A549 (cell line): ENCODE measurements at regions not wholly inside any gene's neighbourhood (a gene's known extent, or its start where the extent isn't known, plus 50 kb on each side); places are given as distances from the start of the nearest gene placed in this dataset.
A peak's percentile ranks its signal among the peaks of the same experiment; 100 is the strongest.

Experiments used
- ATAC-seq, 2 experiments: fragments of 200-7000 bp in 1 of 2; fragments of >200 bp in 1 of 2; cut with Nextera tagmentation in 1 of 2; cut with Tn5 transposase in 1 of 2; 3 replicates each; pipeline versions ENCODE4 v1.8.0 to v1.9.1; 2018 to 2020; ENCODE audit warnings: mild to moderate bottlenecking in 1 of 2, moderate library complexity in 1 of 2
- CTCF ChIA-PET: fragments of 300-600 bp; sonication (Branson Sonifier 250); formaldehyde crosslinking; extraction: SDS; loops from one replicate; lab custom pipeline; 2021; ENCODE audit warnings: antibody characterized with exemption, inconsistent platforms; lab: Yijun Ruan, JAX
- POLR2A ChIA-PET: fragments of 350-600 bp; formaldehyde crosslinking; extraction: SDS; loops from one replicate; lab custom pipeline; 2021; ENCODE audit warnings: antibody characterized with exemption, inconsistent platforms; lab: Yijun Ruan, JAX
- DNase-seq, 2 experiments: peaks; one replicate each; pipeline versions ENCODE4 v3.0.0 to v3.0.0-alpha.2; 2011 to 2016; ENCODE audit warnings: low read depth in 1 of 2, low spot score in 1 of 2
- FAIRE-seq: peaks from 2 replicates; lab custom pipeline; 2011; peaks lifted over from hg19 to GRCh38; lab: Jason Lieb, UNC
- H3K27ac ChIP-seq, 2 experiments: fragments of >200 bp; sonication (Bioruptor Twin); formaldehyde crosslinking; 3 replicates each; pipeline ENCODE4 v1.5.1; 2016 to 2017
- H3K4me1 ChIP-seq: fragments of >200 bp; sonication (Bioruptor Twin); formaldehyde crosslinking; 3 replicates; pipeline ENCODE4 v1.6.1; 2016
- H3K4me2 ChIP-seq: fragments of >200 bp; sonication (Bioruptor Twin); formaldehyde crosslinking; 3 replicates; pipeline ENCODE4 v1.6.1; 2016
- H3K4me3 ChIP-seq: fragments of >200 bp; sonication (Bioruptor Twin); formaldehyde crosslinking; 3 replicates; pipeline ENCODE4 v1.5.1; 2016
- H3K9me3 ChIP-seq: fragments of >200 bp; sonication (Bioruptor Twin); formaldehyde crosslinking; 3 replicates; pipeline ENCODE4 v1.6.1; 2016
- CBX2 ChIP-seq: fragments of 200-600 bp; sonication (generic); IDR thresholded peaks from 2 replicates; pipeline ENCODE4 v1.6.1; 2016; ENCODE audit warnings: low read depth, mild to moderate bottlenecking, borderline replicate concordance
- CBX8 ChIP-seq: fragments of 200-600 bp; sonication (generic); IDR thresholded peaks from 2 replicates; pipeline ENCODE4 v1.6.1; 2016
- CEBPB ChIP-seq, 2 experiments: fragments of >200 bp in 1 of 2; sonication (Bioruptor Twin) in 1 of 2; formaldehyde crosslinking in 1 of 2; IDR thresholded peaks; 2 replicates each; pipeline ENCODE4 v1.6.1; 2012 to 2016
- CHD2 ChIP-seq: fragments of 150-350 bp; IDR thresholded peaks from 2 replicates; pipeline ENCODE4 v1.6.1; 2014; ENCODE audit warnings: low read length; ENCODE audit not compliant: partially characterized antibody
- EHF ChIP-seq: fragments of 250-450 bp; sonication (Bioruptor Pico); IDR thresholded peaks from 2 replicates; pipeline ENCODE4 v1.5.0; 2020; ENCODE audit warnings: mild to moderate bottlenecking
- EP300 ChIP-seq, 2 experiments: fragments of >200 bp; sonication (Bioruptor Twin); formaldehyde crosslinking; IDR thresholded peaks; 2 replicates in 1 of 2; 3 replicates in 1 of 2; pipeline ENCODE4 v1.6.1; 2016 to 2017
- FOSL2 ChIP-seq, 2 experiments: fragments of 450-650 bp in 1 of 2; fragments of >200 bp in 1 of 2; sonication (Bioruptor Twin) in 1 of 2; formaldehyde crosslinking; IDR thresholded peaks; 2 replicates each; pipeline versions ENCODE4 v1.5.0 to v1.6.1; 2016 to 2020; ENCODE audit warnings: mild to moderate bottlenecking in 1 of 2, moderate library complexity in 1 of 2
- FOXS1 ChIP-seq: fragments of 250-450 bp; sonication (Bioruptor Pico); IDR thresholded peaks from 2 replicates; pipeline ENCODE4 v1.5.0; 2020; ENCODE audit warnings: mild to moderate bottlenecking, moderate library complexity
- HDAC2 ChIP-seq: fragments of 200-600 bp; sonication (generic); IDR thresholded peaks from 2 replicates; pipeline ENCODE4 v1.6.1; 2016
- HEYL ChIP-seq: fragments of 250-450 bp; sonication (Bioruptor Pico); IDR thresholded peaks from 2 replicates; pipeline ENCODE4 v1.8.0; 2021; ENCODE audit warnings: mild to moderate bottlenecking, moderate library complexity
- HOXA7 ChIP-seq: fragments of 250-450 bp; sonication (Bioruptor Pico); IDR thresholded peaks from 2 replicates; pipeline ENCODE4 v1.5.0; 2020; ENCODE audit warnings: mild to moderate bottlenecking, moderate library complexity
- HOXB13 ChIP-seq: fragments of 250-450 bp; sonication (Bioruptor Pico); IDR thresholded peaks from 2 replicates; pipeline ENCODE4 v1.5.0; 2020; ENCODE audit warnings: low read depth, mild to moderate bottlenecking, moderate library complexity
- HOXB5 ChIP-seq: fragments of 250-450 bp; sonication (Bioruptor Pico); IDR thresholded peaks from 2 replicates; pipeline ENCODE4 v1.5.0; 2020; ENCODE audit warnings: mild to moderate bottlenecking, moderate library complexity
- MAFK ChIP-seq: fragments of 450-650 bp; IDR thresholded peaks from 2 replicates; pipeline ENCODE4 v1.6.1; 2014; ENCODE audit not compliant: partially characterized antibody
- NFE2L2 ChIP-seq: fragments of 150-350 bp; conservative IDR thresholded peaks from 2 replicates; pipeline ENCODE4 v1.6.1; 2014; ENCODE audit warnings: low read length
- NPAS2 ChIP-seq: fragments of 250-450 bp; sonication (Bioruptor Pico); IDR thresholded peaks from 2 replicates; pipeline ENCODE4 v1.8.0; 2022; ENCODE audit warnings: mild to moderate bottlenecking, moderate library complexity, borderline replicate concordance
- NR3C1 ChIP-seq: fragments of >200 bp; sonication (Bioruptor Twin); formaldehyde crosslinking; IDR thresholded peaks from 3 replicates; pipeline ENCODE4 v1.6.1; 2017
- POLR2A ChIP-seq: IDR thresholded peaks from 2 replicates; pipeline ENCODE4 v1.6.1; 2012; ENCODE audit warnings: mild to moderate bottlenecking, low read length
- RFX5 ChIP-seq: fragments of 450-650 bp; IDR thresholded peaks from 2 replicates; pipeline ENCODE4 v1.7.1; 2014; ENCODE audit warnings: antibody characterized with exemption, mild to moderate bottlenecking, moderate library complexity
- SREBF2 ChIP-seq: fragments of 450-650 bp; IDR thresholded peaks from 2 replicates; pipeline ENCODE4 v1.6.1; 2014; ENCODE audit warnings: mild to moderate bottlenecking, moderate library complexity
- TFCP2L1 ChIP-seq: fragments of 250-450 bp; sonication (Bioruptor Pico); IDR thresholded peaks from 2 replicates; pipeline ENCODE4 v1.5.0; 2021; ENCODE audit warnings: mild to moderate bottlenecking
- ZFP36 ChIP-seq: fragments of 450-650 bp; IDR thresholded peaks from 2 replicates; pipeline ENCODE4 v1.6.1; 2014; ENCODE audit warnings: borderline replicate concordance; ENCODE audit not compliant: partially characterized antibody
- ZNF302 ChIP-seq: fragments of 250-450 bp; sonication (Bioruptor Pico); IDR thresholded peaks from 2 replicates; pipeline ENCODE4 v1.9.0; 2021; ENCODE audit warnings: inconsistent platforms, mild to moderate bottlenecking, moderate library complexity
- WGBS: methylation state at CpG from one replicate; pipeline ENCODE4 v1.1.6; 2017; ENCODE audit errors: missing lambda C conversion rate; 5-methylcytosine and 5-hydroxymethylcytosine counted together
- TF ChIP-seq, protein P1 (sequence below): IDR thresholded peaks from 2 replicates; pipeline ENCODE4 v1.6.1; 2012
- TF ChIP-seq, protein P2 (sequence below): fragments of >200 bp; sonication (Bioruptor Twin); formaldehyde crosslinking; IDR thresholded peaks from 3 replicates; pipeline ENCODE4 v1.6.1; 2016

DNA sequence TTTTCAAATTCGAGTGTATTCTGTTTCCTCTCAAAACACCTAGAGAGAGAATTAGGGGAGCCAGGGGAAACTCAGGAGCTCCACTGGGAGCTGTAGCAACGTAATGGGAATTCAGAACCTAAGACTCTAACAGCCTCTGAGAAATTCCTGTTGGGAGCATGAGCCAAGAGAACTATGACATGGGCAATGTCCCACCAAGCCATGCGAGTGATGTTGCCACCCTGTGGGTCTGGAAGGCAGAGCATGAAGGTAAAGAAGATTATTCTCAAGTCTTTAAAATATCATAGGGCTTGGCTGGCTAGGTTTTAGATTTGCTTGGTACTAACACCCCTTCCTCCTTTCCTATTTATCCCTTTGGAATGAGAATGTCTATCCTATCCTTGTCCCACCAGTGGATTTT, 392.6 kb upstream of the ADAMTS9 start:
- WGBS: 2% methylated on average over 3 of the region's 3 CpGs
- H3K4me3 ChIP-seq: no peak overlapping the region
- ChIA-PET CTCF (no interaction called here), POLR2A (no interaction called here)
- no peak for ATAC-seq
- H3K4me1 ChIP-seq: no peaks in the 10 kb centered on the region
- H3K9me3 ChIP-seq: no peaks in the 10 kb centered on the region
- no peak for FAIRE-seq
- no peak overlapping the region for H3K27ac ChIP-seq
- no peak for TF ChIP-seq CEBPB (IDR thresholded peaks at IDR 0.05)
- TF ChIP-seq EHF: no peak
- H3K4me2 ChIP-seq: no peak overlapping the region
- DNase-seq: peak in 1 of 2 experiments; percentile 0

DNA sequence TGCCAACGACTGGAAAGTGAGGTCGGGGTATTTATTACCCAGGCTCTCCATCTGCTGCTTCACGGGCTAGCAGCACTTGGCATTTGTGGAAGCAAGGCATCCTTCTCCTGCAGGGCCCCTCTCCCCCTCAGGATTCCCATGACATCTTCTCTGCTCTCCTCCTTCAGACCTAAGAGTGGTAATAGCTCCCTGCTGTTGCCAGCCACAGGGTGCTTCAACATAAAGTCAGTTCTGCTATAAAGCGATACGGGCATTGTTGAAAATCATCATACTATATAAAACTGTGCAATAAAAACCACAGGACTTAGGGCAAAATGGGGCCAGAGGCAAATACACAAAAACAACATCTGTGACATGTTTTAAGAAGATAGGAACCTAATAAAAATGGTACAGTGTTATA, 391.8 kb upstream of the ADAMTS9 start:
- no peak overlapping the region for H3K4me3 ChIP-seq
- no peak for TF ChIP-seq SREBF2
- TF ChIP-seq, protein P1, sequence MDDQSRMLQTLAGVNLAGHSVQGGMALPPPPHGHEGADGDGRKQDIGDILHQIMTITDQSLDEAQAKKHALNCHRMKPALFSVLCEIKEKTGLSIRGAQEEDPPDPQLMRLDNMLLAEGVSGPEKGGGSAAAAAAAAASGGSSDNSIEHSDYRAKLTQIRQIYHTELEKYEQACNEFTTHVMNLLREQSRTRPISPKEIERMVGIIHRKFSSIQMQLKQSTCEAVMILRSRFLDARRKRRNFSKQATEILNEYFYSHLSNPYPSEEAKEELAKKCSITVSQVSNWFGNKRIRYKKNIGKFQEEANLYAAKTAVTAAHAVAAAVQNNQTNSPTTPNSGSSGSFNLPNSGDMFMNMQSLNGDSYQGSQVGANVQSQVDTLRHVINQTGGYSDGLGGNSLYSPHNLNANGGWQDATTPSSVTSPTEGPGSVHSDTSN: no peak
- TF ChIP-seq CBX8: no peak
- TF ChIP-seq RFX5: no peak
- TF ChIP-seq HOXA7 (CRISPR knock-in tag): no peak
- no peak for TF ChIP-seq NR3C1
- TF ChIP-seq NFE2L2: no peak
- no peak for TF ChIP-seq POLR2A
- no peak for TF ChIP-seq HOXB5
- no peak for TF ChIP-seq ZFP36
- no peak for TF ChIP-seq HOXB13 (CRISPR knock-in tag)
- TF ChIP-seq FOXS1 (CRISPR knock-in tag): no peak
- TF ChIP-seq, protein P2, sequence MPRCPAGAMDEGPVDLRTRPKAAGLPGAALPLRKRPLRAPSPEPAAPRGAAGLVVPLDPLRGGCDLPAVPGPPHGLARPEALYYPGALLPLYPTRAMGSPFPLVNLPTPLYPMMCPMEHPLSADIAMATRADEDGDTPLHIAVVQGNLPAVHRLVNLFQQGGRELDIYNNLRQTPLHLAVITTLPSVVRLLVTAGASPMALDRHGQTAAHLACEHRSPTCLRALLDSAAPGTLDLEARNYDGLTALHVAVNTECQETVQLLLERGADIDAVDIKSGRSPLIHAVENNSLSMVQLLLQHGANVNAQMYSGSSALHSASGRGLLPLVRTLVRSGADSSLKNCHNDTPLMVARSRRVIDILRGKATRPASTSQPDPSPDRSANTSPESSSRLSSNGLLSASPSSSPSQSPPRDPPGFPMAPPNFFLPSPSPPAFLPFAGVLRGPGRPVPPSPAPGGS: no peak
- no peak for TF ChIP-seq HDAC2
- no peak for TF ChIP-seq CHD2
- TF ChIP-seq MAFK: no peak
- no peak for TF ChIP-seq NPAS2 (CRISPR knock-in tag)
- TF ChIP-seq FOSL2 (IDR thresholded peaks at IDR 0.05): no peak
- TF ChIP-seq FOSL2 (CRISPR knock-in tag; IDR thresholded peaks at IDR 0.05): no peak
- TF ChIP-seq ZNF302: no peak
- DNase-seq (no peak), FAIRE-seq (no peak), ATAC-seq (no peak)
- ChIA-PET CTCF (no interaction called here), POLR2A (no interaction called here)
- H3K4me1 ChIP-seq: no peaks in the 10 kb centered on the region
- no peak overlapping the region for H3K27ac ChIP-seq
- no peaks in the 10 kb centered on the region for H3K9me3 ChIP-seq
- H3K4me2 ChIP-seq: no peak overlapping the region
- 46% methylated on average over 4 of the region's 5 CpGs for WGBS

DNA sequence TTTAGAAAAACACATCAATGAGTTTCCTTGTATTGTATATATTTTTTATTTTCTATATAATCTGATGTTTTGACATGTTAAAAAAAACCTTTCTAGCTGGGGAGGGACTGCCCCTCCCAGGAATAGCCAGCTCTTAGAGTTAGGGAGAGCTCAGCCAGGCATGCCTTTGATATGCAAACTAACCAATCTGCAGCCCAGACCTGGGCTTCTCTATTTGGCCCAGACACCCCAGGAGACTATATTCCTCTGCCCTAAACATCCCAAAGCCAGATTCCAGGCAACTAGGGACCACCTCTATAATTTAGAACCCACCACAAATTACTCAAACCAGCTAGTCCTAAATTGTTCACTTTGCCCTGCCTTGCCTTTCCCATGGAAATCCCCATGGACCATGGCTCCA, 390.9 kb upstream of the ADAMTS9 start:
- Histone ChIP-seq H3K4me1 (no peaks in the 10 kb centered on the region), H3K4me2 (no peak overlapping the region), H3K4me3 (no peak overlapping the region), H3K9me3 (no peaks in the 10 kb centered on the region), H3K27ac (no peak overlapping the region)
- POLR2A ChIA-PET: no interaction called here
- no peak for DNase-seq
- TF ChIP-seq ZFP36 (no peak), HEYL (CRISPR knock-in tag) (no peak), CEBPB (IDR thresholded peaks at IDR 0.05) (no peak), EHF (no peak), EP300 (IDR thresholded peaks at IDR 0.05) (no peak), NR3C1 (no peak), RFX5 (no peak), HOXB5 (no peak), POLR2A (no peak), TFCP2L1 (CRISPR knock-in tag) (no peak), CBX2 (no peak)
- TF ChIP-seq, protein P2: no peak
- no peak for ATAC-seq
- no peak for FAIRE-seq
- CTCF ChIA-PET: interaction anchor here (1.5 kb wide), 1 partner anchor 26 kb away, joined by 3 read pairs; no protein-coding TSS in a partner anchor
